Ovary (tissue), 7 donors: ENCODE measurements at regions not wholly inside any gene's neighbourhood (a gene's known extent, or its start where the extent isn't known, plus 50 kb on each side); places are given as distances from the start of the nearest gene placed in this dataset.
"Not testable (repeated sequence)": the region's sequence is repeated elsewhere in the genome, so short reads cannot be mapped to it uniquely, and the experiment has no call there.

ENCODE experiments used
- DNase-seq, 5 donors: peaks; one replicate each; pipeline ENCODE4 v3.0.0-alpha.2; 2019 to 2020
- H3K27ac ChIP-seq, 2 donors: fragments of 200-600 bp; one replicate each; pipeline versions ENCODE4 v1.5.1 to v1.8.0; 2019 to 2022
- H3K27me3 ChIP-seq: fragments of 200-600 bp; one replicate; pipeline ENCODE4 v1.8.0; 2022
- H3K36me3 ChIP-seq: fragments of 200-600 bp; sonication (generic); one replicate; pipeline ENCODE4 v1.5.1; 2019
- H3K4me1 ChIP-seq: one replicate; pipeline ENCODE4 v1.8.1; 2013; ENCODE audit warnings: mild to moderate bottlenecking, moderate library complexity; ENCODE audit not compliant: insufficient read depth
- H3K4me3 ChIP-seq: fragments of 200-600 bp; sonication (generic); one replicate; pipeline ENCODE4 v1.5.1; 2017
- H3K9me3 ChIP-seq, 2 donors: fragments of 200-600 bp in 1 of 2; sonication (generic) in 1 of 2; one replicate each; pipeline versions ENCODE4 v1.5.1 to v1.8.1; 2013 to 2019; ENCODE audit warnings: mild to moderate bottlenecking in 1 of 2, moderate library complexity in 1 of 2
- CTCF ChIP-seq, 3 donors: fragments of 450-650 bp in 2 of 3; fragments of 200-600 bp in 1 of 3; IDR thresholded peaks; one replicate each; pipeline versions ENCODE4 v1.5.1 to v1.8.0; 2016 to 2022; ENCODE audit warnings: antibody characterized with exemption in 3 of 3, mild to moderate bottlenecking in 1 of 3
- EP300 ChIP-seq: sonication (generic); formaldehyde crosslinking; IDR thresholded peaks from one replicate; pipeline ENCODE4 v1.6.1; 2017; ENCODE audit warnings: antibody characterized with exemption
- POLR2A ChIP-seq: fragments of 450-650 bp; IDR thresholded peaks from one replicate; pipeline ENCODE4 v1.6.1; 2017; ENCODE audit warnings: antibody characterized with exemption, mild to moderate bottlenecking, moderate library complexity
- WGBS, 3 donors: extraction: QIAGEN DNeasy Blood & Tissue Kit in 1 of 3; methylation state at CpG; one replicate each; pipeline versions ENCODE4 v1.1.5 to v1.1.7; 2013 to 2017; 5-methylcytosine and 5-hydroxymethylcytosine counted together
- intact Hi-C, 4 donors: fragments of 100-400 bp; cut with DNase I; formaldehyde crosslinking; loops; one replicate each; pipeline versions ENCODE4 v1.11.0 to v1.15.1; 2022 to 2023
- donor health status: DM: no; HTN: no; CAD: no; lungs with moderate emphysema.
- donor health status: DM: no; HTN: no; CAD: no.
- donor health status: Bipolar disorder and iron deficiency.
- donor health status: DM: no; HTN: no; CAD: no.
- donor health status: DM: yes; HTN: yes; CAD: no.

- Histone ChIP-seq H3K4me1 (peaks cover 5% of the 10 kb centered on the region), H3K36me3 (no peaks in the 10 kb centered on the region), H3K27me3 (no peaks in the 10 kb centered on the region), H3K4me3 (no peak overlapping the region), H3K9me3 (no peaks in the 10 kb centered on the region), H3K27ac (no peak overlapping the region)
- intact Hi-C loops = no loop called here
- 59 to 61% (median 60%) methylated on average over 6 of the region's 6 CpGs for WGBS, 3 donors
- TF ChIP-seq POLR2A (no peak), EP300 (no peak), CTCF (IDR thresholded peaks at IDR 0.05) (no peak)
- no peak for DNase-seq
These were observed 178.3 kb upstream of the SERPINE2 start for GRCh38 chr2:224217233-224217961.

- H3K36me3 ChIP-seq, DNase-seq, H3K27ac ChIP-seq, H3K4me3 ChIP-seq, H3K4me1 ChIP-seq, H3K9me3 ChIP-seq, intact Hi-C loops, H3K27me3 ChIP-seq: not testable (repeated sequence)
- 96 to 98% (median 98%) methylated on average over 3 of the region's 3 CpGs for WGBS, 3 donors
These were observed 176.5 kb upstream of the SERPINE2 start for GRCh38 chr2:224215611-224216010.

- Histone ChIP-seq H3K9me3 (no peaks in the 10 kb centered on the region), H3K4me3 (no peak overlapping the region), H3K27ac (no peak overlapping the region), H3K27me3 (no peaks in the 10 kb centered on the region), H3K36me3 (no peaks in the 10 kb centered on the region), H3K4me1 (no peaks in the 10 kb centered on the region)
- TF ChIP-seq EP300 (no peak), POLR2A (no peak), CTCF (IDR thresholded peaks at IDR 0.05) (no peak)
- 77 to 89% (median 83%) methylated on average over 4 of the region's 4 CpGs for WGBS, 3 donors
- intact Hi-C loops = no loop called here
- no peak for DNase-seq
These were observed 174.3 kb upstream of the SERPINE2 start for GRCh38 chr2:224213396-224213795.

GRCh38 chr2:224211791-224212190, 172.7 kb upstream of the SERPINE2 start:
- Histone ChIP-seq H3K4me3 (no peak overlapping the region), H3K27ac (no peak overlapping the region), H3K9me3 (no peaks in the 10 kb centered on the region), H3K27me3 (no peaks in the 10 kb centered on the region), H3K36me3 (no peaks in the 10 kb centered on the region), H3K4me1 (no peaks in the 10 kb centered on the region)
- WGBS, 3 donors = 20 to 39% (median 26%) methylated on average over 4 of the region's 4 CpGs
- peak in 1 of 5 donors; percentile 22 for DNase-seq
- no peak for TF ChIP-seq POLR2A
- no peak for TF ChIP-seq CTCF (IDR thresholded peaks at IDR 0.05)
- TF ChIP-seq EP300 = no peak
- intact Hi-C loops = no loop called here

- no peaks in the 10 kb centered on the region for H3K36me3 ChIP-seq
- DNase-seq = no peak
- TF ChIP-seq POLR2A = no peak
- no peak for TF ChIP-seq CTCF (IDR thresholded peaks at IDR 0.05)
- no peak for TF ChIP-seq EP300
- H3K4me3 ChIP-seq = no peak overlapping the region
- no peaks in the 10 kb centered on the region for H3K27me3 ChIP-seq
- H3K9me3 ChIP-seq = no peaks in the 10 kb centered on the region
- no peak overlapping the region for H3K27ac ChIP-seq
- H3K4me1 ChIP-seq = no peaks in the 10 kb centered on the region
- intact Hi-C loops = no loop called here
These were observed 172.0 kb upstream of the SERPINE2 start for GRCh38 chr2:224211181-224211480.
